ENCODE measurements at regions not wholly inside any gene's neighbourhood (a gene's known extent, or its start where the extent isn't known, plus 50 kb on each side); places are given as distances from the start of the nearest gene placed in this dataset.

GRCh38 chr10:4527281-4527970, 298.6 kb upstream of the AKR1E2 start:
- TF ChIP-seq CTCF (IDR thresholded peaks at IDR 0.05; ENCODE audit: low read depth, low read length, poor library complexity, severe bottlenecking), result no peak
- no peak for TF ChIP-seq EZH2phosphoT487 (IDR thresholded peaks at IDR 0.05; ENCODE audit: borderline replicate concordance, low read length)
